ENCODE measurements at regions not wholly inside any gene's neighbourhood (a gene's known extent, or its start where the extent isn't known, plus 50 kb on each side); places are given as distances from the start of the nearest gene placed in this dataset.

DNA sequence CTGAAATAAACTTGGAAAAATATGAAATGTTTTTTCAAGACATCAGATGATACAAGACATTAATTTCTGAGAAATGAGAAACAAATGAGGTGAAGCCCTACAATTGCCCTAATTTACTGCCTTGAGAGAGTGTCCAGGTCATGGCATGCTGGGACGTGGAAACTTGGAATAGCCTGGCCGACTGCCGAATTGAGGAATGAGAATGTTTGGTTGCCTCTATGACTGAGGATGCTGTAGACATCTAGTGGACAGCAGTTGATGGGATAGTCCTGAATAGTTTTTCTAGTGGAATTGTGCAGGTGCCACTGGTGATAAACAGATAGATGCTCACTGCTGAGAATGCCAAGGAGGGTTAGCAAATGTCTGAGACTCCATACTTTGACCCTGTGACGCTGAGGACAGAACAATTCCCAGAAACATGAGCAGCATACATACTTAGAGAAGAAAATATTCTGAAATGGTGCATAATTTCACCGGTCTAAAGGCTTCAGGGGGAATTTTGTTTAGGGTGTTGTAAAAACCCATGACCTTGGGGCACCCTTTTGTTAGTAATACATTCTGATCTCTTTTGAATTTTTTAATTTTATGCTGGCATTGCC lies 56.5 kb upstream of the CWC22 start:
- no peak for DNase-seq (ENCODE audit: low read depth)
- TF ChIP-seq, protein P1, sequence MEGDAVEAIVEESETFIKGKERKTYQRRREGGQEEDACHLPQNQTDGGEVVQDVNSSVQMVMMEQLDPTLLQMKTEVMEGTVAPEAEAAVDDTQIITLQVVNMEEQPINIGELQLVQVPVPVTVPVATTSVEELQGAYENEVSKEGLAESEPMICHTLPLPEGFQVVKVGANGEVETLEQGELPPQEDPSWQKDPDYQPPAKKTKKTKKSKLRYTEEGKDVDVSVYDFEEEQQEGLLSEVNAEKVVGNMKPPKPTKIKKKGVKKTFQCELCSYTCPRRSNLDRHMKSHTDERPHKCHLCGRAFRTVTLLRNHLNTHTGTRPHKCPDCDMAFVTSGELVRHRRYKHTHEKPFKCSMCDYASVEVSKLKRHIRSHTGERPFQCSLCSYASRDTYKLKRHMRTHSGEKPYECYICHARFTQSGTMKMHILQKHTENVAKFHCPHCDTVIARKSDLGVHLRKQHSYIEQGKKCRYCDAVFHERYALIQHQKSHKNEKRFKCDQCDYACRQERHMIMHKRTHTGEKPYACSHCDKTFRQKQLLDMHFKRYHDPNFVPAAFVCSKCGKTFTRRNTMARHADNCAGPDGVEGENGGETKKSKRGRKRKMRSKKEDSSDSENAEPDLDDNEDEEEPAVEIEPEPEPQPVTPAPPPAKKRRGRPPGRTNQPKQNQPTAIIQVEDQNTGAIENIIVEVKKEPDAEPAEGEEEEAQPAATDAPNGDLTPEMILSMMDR (IDR thresholded peaks at IDR 0.05; ENCODE audit: control insufficient read depth, extremely low read depth, insufficient read depth), result no peak
- H3K4me3 ChIP-seq (ENCODE audit: low read depth, low read length), result no peak overlapping the region

DNA sequence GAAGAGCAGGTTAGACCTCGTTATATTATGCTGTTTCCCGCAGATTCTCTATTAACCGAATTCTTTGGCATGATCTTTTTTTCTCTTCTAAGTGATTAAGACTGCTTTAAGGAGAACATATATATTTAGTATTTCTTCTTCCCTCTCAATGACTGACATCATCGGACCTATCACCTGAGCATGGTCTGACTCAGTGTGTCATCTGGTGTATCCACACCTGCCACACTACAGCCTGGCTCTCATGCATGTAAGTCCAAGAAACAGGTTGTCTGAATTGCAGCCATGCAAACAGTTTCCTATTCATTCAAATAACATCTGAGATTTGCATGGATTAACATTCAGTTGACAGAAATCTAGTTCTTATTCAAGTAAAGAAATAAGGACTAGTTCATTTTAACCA lies 55.1 kb upstream of the CWC22 start:
- H3K4me3 ChIP-seq (ENCODE audit: low read depth, low read length), result no peak overlapping the region
- TF ChIP-seq, protein P1 (IDR thresholded peaks at IDR 0.05; ENCODE audit: control insufficient read depth, extremely low read depth, insufficient read depth), result no peak
- DNase-seq (ENCODE audit: low read depth), result no peak

DNA sequence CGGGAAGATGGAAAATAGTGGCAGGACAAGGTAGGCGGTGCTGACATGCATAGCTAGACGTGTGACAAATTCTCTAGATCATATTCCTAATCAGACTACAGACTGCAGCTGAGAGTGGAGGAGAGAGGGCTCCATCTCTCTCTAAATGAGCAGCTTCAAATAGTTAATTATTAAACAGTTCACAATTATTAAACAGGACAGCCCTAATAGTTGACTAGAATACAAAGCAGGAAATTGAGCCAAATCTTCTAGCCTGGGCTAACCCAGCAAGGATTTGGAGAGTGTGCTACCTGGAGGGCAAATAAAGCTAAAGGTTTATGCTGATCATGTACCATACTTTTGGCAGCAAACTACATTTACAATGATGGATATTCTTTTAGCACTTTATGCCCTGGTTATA lies 54.4 kb upstream of the CWC22 start:
- H3K4me3 ChIP-seq (ENCODE audit: low read depth, low read length), result no peak overlapping the region
- TF ChIP-seq, protein P1 (IDR thresholded peaks at IDR 0.05; ENCODE audit: control insufficient read depth, extremely low read depth, insufficient read depth), result no peak
- DNase-seq (ENCODE audit: low read depth), result no peak

DNA sequence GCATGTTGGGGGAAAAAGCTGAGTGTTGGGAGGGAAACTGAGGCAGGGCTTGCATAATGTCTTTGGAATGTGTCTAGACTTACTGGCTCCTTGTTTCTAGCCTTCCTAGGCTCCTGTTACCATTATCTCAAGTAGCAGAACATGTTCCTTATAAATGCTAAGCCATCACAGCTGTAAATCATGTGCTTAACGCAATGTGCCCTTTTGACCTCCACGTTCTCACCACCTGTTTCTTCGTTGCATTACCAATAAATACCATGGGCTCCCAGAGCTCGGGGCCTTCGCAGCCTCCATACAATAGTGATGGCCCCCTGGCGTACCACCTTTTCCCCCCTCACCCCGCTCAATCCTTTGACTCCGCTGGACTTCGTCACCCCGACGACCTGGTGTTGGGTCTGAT lies 54.0 kb upstream of the CWC22 start:
- DNase-seq (ENCODE audit: low read depth), result no peak
- no peak overlapping the region for H3K4me3 ChIP-seq (ENCODE audit: low read depth, low read length)
- TF ChIP-seq, protein P1 (IDR thresholded peaks at IDR 0.05; ENCODE audit: control insufficient read depth, extremely low read depth, insufficient read depth), result no peak

DNA sequence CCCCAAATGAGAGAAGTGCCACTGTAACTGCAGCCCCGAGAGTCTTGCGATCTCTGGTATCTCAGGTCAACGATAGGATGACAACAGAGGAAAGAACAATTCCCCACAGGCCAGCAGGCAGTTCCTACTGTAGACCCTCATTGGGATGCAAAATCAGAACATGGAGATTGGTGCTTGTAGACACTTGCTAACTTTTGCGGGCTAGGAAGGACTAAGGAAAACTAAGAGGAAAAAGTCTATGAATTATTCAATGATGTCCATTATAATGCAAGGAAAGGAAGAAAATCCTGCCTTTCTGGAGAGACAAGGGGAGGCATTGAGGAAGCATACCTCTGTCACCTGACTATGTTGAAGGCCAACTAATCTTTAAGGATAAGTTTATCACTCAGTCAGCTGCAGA lies 51.9 kb upstream of the CWC22 start:
- TF ChIP-seq, protein P1 (IDR thresholded peaks at IDR 0.05; ENCODE audit: control insufficient read depth, extremely low read depth, insufficient read depth), result no peak
- no peak for DNase-seq (ENCODE audit: low read depth)
- H3K4me3 ChIP-seq (ENCODE audit: low read depth, low read length), result no peak overlapping the region

DNA sequence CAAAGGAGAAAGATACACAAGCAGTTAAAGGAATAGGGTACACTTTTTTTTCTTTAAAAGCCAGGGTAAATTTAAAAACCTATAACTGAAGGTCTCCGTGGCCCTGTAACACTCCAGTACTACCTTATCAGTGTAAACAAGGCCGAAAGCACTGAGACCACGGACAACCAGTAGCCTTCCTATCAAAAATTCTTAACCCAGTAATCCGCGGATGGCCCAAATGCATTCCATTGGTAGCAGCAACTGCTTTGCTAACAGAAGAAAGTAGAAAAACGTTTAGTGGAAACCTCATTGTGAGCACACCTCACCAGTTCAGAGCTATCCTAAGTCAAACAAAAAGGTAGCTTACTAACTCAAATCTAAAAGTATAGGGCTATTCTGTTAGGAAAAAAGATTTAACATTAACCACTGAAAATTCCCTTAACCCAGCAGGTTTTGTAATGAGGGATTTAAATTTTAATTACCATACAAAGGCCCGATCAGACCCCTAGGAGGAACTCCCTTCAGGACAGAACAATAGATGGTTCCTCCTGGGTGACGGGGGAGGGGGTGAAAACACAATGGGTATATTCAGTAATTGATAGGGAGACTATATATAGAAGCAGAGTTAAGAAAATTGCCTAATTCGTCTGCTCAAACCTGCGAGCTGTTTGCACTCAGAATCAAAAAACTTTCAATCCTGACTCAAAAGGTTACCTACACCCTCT lies 50.8 kb upstream of the CWC22 start:
- H3K4me3 ChIP-seq (ENCODE audit: low read depth, low read length), result no peak overlapping the region
- DNase-seq (ENCODE audit: low read depth), result no peak
- TF ChIP-seq, protein P1 (IDR thresholded peaks at IDR 0.05; ENCODE audit: control insufficient read depth, extremely low read depth, insufficient read depth), result no peak
